ENCODE measurements at regions not wholly inside any gene's neighbourhood (a gene's known extent, or its start where the extent isn't known, plus 50 kb on each side); places are given as distances from the start of the nearest gene placed in this dataset.
"Not testable (repeated sequence)": the region's sequence is repeated elsewhere in the genome, so short reads cannot be mapped to it uniquely, and the experiment has no call there.

DNA sequence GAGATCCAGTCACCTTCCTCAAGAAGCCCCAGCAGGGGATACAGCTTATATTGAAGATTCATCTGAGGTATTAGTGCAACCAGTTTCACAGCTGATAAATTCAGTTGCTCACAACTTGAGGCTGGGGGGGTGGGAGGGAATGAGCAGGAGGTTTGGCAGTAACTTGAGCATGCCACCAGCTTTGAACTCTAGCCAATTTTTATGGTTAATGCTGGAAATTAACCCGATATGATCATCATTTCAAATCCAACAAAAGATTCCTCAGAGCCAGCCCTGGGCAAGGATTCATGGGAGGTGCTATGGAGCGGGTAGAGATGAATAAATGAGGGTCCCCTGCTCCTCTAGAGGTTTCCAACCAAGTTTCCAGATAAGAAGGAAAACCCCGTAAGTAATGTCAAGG lies 73.1 kb upstream of the HES1 start:
- Histone ChIP-seq H3K36me3 (ENCODE audit: control insufficient read depth, insufficient read depth, low read length) (no peaks in the 10 kb centered on the region), H3K4me3 (ENCODE audit: low read depth, low read length) (no peak overlapping the region), H3K27me3 (ENCODE audit: control insufficient read depth, insufficient read depth, low read length) (no peaks in the 10 kb centered on the region)
- TF ChIP-seq, protein P1, sequence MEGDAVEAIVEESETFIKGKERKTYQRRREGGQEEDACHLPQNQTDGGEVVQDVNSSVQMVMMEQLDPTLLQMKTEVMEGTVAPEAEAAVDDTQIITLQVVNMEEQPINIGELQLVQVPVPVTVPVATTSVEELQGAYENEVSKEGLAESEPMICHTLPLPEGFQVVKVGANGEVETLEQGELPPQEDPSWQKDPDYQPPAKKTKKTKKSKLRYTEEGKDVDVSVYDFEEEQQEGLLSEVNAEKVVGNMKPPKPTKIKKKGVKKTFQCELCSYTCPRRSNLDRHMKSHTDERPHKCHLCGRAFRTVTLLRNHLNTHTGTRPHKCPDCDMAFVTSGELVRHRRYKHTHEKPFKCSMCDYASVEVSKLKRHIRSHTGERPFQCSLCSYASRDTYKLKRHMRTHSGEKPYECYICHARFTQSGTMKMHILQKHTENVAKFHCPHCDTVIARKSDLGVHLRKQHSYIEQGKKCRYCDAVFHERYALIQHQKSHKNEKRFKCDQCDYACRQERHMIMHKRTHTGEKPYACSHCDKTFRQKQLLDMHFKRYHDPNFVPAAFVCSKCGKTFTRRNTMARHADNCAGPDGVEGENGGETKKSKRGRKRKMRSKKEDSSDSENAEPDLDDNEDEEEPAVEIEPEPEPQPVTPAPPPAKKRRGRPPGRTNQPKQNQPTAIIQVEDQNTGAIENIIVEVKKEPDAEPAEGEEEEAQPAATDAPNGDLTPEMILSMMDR (IDR thresholded peaks at IDR 0.05; ENCODE audit: insufficient read depth, low read length, poor library complexity, severe bottlenecking) = no peak
- no peak for DNase-seq (ENCODE audit: low read depth)

DNA sequence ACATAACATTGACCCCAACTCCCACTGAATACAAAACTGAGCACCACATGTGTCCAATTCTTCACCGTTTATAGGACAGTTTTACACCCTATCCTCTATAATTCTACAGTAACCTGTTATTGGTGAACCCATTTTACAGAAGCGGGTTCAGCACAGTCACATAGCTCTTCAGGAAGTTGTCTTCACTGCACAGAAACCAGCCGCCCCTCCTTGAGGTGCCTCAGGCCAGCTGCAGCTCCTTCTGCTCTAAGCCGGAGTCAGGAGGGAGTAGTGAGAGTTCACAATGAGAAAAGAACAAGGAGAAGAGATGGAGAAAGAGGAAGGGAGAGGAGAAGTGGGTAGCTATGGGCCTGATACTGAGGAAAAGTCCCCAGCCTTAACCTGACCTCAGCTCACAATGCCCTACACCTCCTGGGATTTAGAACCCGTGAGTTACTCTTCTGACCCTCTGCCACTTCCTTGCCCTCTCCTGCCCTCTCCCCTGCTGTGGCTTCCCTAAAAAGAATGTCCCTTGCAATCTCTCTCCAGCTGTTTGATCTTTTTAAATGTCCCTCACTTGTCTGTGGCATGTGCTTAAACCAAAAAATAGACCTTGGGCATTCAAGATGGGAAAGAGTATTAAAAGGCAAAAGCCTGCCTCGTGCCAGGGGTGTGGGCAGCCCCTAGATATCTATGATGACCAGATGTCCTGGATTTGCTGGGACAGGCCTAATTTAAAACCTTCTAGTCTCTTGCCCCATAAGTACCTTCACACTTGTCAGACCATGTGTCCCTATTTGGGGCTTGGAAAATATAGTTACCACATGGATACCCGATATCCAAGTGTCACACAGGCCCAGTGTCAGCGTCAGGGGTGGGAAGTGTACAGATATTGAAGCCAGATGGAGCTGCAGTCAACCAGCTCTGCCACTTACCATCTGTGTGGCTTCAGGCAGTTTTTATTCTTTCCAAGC lies 71.3 kb upstream of the HES1 start:
- TF ChIP-seq, protein P1 (IDR thresholded peaks at IDR 0.05; ENCODE audit: insufficient read depth, low read length, poor library complexity, severe bottlenecking) = no peak
- H3K36me3 ChIP-seq (ENCODE audit: control insufficient read depth, insufficient read depth, low read length) = no peaks in the 10 kb centered on the region
- H3K4me3 ChIP-seq (ENCODE audit: low read depth, low read length) = no peak overlapping the region
- DNase-seq (ENCODE audit: low read depth) = no peak
- H3K27me3 ChIP-seq (ENCODE audit: control insufficient read depth, insufficient read depth, low read length) = no peaks in the 10 kb centered on the region

DNA sequence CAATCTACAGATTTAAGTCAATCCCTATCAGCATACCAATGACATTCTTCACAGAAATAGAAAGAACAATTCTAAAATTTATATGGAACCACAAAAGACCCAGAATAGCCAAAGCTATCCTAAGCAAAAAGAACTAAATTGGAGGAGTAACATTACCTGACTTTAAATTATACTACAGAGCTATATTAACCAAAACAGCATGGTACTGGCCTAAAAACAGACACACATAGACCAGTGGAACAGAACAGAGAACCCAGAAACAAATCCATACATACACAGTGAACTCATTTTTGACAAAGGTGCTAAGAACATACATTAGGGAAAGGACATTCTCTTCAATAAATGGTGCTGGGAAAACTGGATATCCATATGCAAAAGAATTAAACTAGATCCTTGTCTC lies 68.6 kb upstream of the HES1 start:
- H3K4me3 ChIP-seq (ENCODE audit: low read depth, low read length); H3K36me3 ChIP-seq (ENCODE audit: control insufficient read depth, insufficient read depth, low read length); DNase-seq (ENCODE audit: low read depth); H3K27me3 ChIP-seq (ENCODE audit: control insufficient read depth, insufficient read depth, low read length): not testable (repeated sequence)

DNA sequence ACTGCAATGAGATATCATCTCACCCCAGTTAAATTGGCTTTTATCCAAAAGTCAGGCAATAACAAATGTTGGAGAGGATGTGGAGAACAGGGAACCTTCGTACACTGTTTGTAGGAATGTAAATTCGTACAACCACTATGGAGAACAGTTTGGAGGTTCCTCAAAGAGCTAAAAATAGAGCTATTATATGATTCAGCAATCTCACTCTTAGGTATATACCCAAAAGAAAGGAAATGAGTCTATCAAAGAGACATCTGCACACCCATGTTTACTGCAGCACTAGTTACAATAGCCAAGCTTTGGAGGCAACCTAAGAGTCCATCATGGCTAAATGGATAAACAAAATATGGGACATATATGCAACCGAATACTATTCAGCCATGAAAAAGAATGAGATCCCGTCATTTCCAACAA lies 68.0 kb upstream of the HES1 start:
- H3K27me3 ChIP-seq (ENCODE audit: control insufficient read depth, insufficient read depth, low read length) = no peaks in the 10 kb centered on the region
- no peak for DNase-seq (ENCODE audit: low read depth)
- H3K36me3 ChIP-seq (ENCODE audit: control insufficient read depth, insufficient read depth, low read length) = no peaks in the 10 kb centered on the region
- H3K4me3 ChIP-seq (ENCODE audit: low read depth, low read length) = no peak overlapping the region
- TF ChIP-seq, protein P1 (IDR thresholded peaks at IDR 0.05; ENCODE audit: insufficient read depth, low read length, poor library complexity, severe bottlenecking) = no peak

DNA sequence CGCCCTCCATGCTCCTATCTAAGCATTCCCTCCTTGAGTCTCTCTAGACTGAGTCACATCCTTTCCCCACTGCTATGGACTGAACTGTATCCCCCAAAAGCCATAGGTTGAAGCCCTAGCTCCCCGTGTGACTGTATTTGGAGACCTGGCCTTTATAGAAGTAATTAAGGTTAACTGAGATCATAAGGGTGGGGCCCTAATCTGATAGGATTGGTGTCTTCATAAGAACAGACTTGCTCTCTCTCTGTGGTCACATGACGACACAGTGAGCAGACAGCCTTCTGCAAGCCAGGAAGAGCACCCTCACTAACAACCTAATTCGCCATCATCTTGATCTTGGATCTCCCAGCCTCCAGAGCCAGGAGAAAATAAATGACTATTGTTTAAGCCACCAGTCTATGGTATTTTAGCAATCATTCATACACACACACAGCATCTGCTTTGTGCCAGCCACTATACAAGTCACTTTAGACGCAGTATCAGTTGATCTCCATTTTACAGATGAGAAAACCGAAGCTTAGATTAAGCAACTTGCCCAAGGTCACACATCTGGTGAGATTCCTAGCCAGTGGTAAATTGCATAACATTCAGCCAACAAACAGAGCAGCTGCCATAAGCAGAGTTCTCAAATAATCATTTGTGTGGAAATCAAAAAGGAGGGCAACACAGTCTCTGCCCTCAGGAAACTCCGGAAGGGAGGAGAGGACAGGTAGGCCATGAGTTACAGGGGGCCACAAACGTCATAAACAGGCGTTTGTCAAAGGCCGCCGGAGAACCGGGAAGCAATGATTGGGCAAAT lies 66.3 kb upstream of the HES1 start:
- Histone ChIP-seq H3K36me3 (ENCODE audit: control insufficient read depth, insufficient read depth, low read length) (no peaks in the 10 kb centered on the region), H3K27me3 (ENCODE audit: control insufficient read depth, insufficient read depth, low read length) (no peaks in the 10 kb centered on the region), H3K4me3 (ENCODE audit: low read depth, low read length) (no peak overlapping the region)
- DNase-seq (ENCODE audit: low read depth) = no peak
- TF ChIP-seq, protein P1 (IDR thresholded peaks at IDR 0.05; ENCODE audit: insufficient read depth, low read length, poor library complexity, severe bottlenecking) = no peak

DNA sequence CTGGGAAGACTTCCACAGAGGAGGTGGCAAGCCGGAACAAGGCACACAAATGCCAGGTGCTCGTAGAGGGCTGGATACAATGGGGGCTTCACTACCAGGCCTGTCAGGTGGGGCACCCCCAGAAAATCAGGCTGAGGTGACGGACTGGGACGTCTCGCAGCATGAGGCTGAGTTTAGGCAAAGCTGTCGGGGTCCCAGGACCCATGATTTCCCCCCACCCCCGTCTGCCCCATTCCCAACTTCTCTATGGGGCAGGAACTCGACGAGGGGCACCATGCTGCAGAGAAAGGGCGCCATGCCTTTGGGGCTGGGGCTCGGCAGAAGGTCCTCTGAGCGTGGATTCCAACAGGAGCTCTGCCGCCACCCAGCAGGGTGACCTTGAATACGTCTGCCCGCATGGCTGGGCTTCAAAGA lies 65.7 kb upstream of the HES1 start:
- TF ChIP-seq, protein P1 (IDR thresholded peaks at IDR 0.05; ENCODE audit: insufficient read depth, low read length, poor library complexity, severe bottlenecking) = no peak
- Histone ChIP-seq H3K4me3 (ENCODE audit: low read depth, low read length) (no peak overlapping the region), H3K36me3 (ENCODE audit: control insufficient read depth, insufficient read depth, low read length) (no peaks in the 10 kb centered on the region), H3K27me3 (ENCODE audit: control insufficient read depth, insufficient read depth, low read length) (no peaks in the 10 kb centered on the region)
- DNase-seq (ENCODE audit: low read depth) = no peak
